SH-SY5Y (cell line): ENCODE measurements at regions not wholly inside any gene's neighbourhood (a gene's known extent, or its start where the extent isn't known, plus 50 kb on each side); places are given as distances from the start of the nearest gene placed in this dataset.

Experiments used
- GATA2 ChIP-seq: IDR thresholded peaks from 2 replicates; pipeline ENCODE4 v1.6.1; 2011; ENCODE audit warnings: mild to moderate bottlenecking, low read depth, low read length
- GATA3 ChIP-seq: IDR thresholded peaks from 2 replicates; pipeline ENCODE4 v1.6.1; 2011; ENCODE audit warnings: low read depth, mild to moderate bottlenecking, low read length, moderate library complexity

DNA sequence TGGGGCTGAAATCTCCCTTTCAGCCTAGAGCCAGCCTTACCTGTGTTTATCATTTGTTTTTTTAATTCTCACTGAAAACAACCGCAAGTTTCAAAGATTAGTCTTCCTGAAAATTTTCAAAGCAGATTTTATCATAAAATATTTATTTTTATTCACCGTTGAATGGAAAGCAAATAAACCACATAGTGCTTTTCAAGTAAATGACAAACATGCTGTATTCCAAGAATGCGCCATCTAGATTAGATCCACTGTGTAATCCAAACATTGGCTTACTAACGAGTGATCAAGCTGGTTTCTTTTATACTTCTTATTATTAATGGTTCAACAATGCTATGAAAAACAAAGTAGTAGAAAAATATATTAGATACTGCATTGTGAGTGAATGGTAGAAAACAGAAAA lies 1176.2 kb upstream of the IGFBP7 start:
- TF ChIP-seq GATA3 (no peak), GATA2 (no peak)

DNA sequence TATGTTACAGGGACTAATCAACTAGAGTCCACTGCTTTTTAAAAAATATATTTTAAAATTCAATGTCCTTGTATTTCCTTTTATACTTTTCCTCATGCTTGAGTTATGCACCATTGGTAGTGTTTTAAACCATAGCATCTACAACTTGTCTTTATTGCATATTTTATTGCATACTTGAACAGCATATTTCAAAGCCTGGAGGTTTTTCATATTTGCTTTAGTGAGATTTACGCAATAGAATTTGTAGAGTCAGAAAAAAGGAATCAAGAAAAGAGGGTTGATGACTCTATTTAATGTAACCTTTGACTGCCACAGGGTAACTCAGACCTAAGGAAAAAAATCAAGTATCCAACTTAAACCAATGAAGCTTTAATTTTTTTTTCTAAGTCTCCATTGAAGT lies 1165.7 kb upstream of the IGFBP7 start:
- no peak for TF ChIP-seq GATA2
- no peak for TF ChIP-seq GATA3

DNA sequence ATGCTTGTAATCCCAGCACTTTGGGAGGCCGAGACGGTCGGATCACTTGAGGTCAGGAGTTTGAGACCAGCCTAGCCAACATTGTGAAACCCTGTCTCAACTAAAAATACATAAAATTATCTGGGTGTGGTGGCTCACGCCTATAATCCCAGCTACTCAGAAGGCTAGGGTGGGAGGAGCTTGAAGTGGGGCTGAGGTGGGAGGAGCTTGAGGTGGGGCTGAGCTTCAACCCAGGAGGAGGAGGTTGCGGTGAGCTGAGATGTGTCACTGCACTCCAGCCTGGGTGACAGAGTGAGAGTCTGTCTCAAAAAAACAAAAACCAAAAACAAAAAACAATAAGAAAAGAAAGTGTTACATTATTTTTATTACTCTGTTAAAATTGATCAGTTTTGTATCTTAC lies 1164.4 kb upstream of the IGFBP7 start:
- TF ChIP-seq GATA3 (no peak), GATA2 (no peak)

DNA sequence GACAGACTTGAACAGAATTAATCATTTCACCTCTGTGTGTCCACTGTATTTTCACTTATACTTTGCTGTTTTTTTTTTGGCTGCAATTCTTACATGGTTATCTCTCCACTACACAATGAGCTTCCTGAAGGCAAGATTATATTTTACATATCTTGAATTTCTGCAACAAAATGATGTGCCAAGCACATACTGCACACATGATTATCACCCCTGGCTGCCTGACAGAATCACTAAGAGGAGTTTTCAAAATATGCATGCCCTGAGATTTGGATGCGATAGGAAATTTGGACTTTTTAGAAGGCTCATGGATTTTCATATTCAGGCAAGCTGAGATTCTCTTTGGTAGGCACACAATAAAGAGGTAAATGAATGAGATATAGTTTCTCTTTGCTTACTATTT lies 1162.1 kb upstream of the IGFBP7 start:
- no peak for TF ChIP-seq GATA3
- no peak for TF ChIP-seq GATA2

DNA sequence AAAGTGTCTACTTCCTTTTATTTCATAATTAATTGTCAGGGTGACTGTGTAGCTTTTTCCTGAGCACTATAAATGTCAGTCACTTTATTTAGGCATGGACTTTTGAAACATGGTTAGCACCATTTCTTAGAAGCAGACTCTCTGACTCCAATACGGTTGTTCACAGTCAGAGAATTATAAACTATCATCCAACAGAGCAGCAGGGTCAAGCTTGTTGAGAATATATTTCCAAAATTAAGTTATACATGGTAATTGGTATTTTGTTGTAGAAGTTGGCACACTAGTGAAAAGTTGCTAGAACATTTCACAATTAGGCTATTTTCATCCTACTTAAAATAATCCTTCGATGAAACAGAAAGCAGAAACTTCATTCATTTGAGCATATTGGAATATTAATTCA lies 1155.5 kb upstream of the IGFBP7 start:
- TF ChIP-seq GATA2: no peak
- no peak for TF ChIP-seq GATA3

DNA sequence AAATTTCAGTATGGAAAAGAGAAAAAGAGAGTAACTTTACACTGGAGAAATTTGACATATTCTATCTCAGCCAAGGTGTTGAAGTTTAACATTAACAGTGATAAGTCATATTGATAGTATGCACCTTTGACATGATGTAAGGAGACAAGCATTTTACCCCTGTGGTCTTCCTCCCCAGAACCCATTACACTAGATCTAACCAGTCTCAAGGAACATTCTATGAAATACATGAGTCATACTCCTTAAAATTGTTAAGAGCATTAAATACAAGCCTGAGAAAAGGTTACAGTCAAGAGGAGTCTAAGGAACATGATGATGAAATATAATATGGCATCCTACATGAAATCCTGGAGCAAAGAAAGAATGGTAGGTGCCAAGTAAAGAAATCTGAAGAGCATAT lies 1151.3 kb upstream of the IGFBP7 start:
- no peak for TF ChIP-seq GATA2

DNA sequence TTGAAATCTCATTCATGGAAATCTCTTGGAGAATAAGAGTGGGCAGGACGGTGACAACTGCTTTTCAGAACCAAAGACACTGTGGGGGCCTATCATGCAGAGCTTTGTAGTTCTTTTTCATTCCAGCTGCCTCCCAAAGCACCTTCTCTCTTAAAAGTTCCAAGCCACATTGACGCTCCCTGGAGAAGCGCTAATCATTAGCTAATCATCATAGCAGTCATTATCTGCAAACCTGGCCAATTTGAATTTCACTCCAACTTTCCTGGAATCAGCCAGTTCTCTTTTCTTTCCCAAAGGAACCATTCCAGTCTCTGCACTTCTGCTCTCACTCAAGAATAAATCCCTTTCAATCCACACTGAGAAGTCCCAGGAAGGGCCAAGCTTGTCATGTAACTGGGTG lies 1144.1 kb upstream of the IGFBP7 start:
- TF ChIP-seq GATA2: no peak
- TF ChIP-seq GATA3: no peak

DNA sequence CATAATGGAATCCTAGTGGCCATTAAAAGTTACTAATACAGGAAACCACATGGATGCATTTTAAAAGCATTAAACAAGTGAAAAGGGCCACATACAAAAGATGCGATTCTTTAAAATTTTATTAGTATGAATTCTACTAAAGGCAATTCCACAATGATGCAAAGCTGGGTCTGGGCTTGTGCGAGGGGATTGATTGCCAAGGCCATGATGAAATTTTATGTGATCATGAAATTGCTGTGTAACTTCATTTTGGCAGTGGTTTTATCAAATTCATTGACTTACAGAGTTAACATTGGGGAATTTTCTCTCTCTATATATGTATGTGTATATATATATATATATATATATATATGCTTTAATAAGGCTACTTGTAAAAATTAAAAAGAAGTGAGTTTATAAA lies 1142.5 kb upstream of the IGFBP7 start:
- no peak for TF ChIP-seq GATA2
- TF ChIP-seq GATA3: no peak

DNA sequence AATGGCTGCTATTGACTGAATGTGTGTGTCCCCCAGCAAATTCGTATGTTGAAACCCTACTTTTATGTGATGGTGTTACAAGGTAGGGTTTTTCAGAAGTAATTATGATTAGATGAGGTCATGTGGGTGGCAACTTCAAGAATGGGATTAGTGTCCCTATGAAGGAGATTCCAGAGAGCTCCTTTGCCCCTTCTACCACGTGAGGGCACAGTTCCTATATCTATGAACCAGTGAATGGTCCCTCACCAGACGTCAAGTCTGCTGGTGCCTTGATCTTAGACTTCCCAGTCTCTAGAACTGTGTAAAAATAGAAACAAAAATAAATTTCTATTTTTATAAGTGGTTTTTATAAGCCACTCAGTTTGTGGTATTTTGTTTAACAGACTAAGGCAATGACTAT lies 1137.6 kb upstream of the IGFBP7 start:
- TF ChIP-seq GATA3 (no peak), GATA2 (no peak)

DNA sequence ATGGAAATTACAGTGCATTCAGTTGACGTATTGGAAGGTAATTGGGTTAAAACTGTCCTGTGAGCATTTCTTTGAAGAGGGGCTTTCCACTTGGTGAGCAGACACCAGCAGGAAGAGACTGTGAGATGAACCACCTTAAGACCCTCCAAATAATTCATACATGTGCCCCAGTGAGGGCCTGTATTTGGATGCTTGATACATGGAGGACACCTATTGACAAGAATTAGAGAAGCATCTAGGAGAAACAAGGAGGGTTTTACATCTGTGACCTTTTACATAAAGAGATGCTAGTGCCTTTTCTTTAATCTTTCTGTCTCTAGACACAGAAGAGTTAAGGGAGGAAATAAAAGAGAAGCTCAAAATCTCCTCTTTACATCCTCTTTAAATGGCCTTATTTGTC lies 1115.3 kb upstream of the IGFBP7 start:
- TF ChIP-seq GATA2 (no peak), GATA3 (no peak)

DNA sequence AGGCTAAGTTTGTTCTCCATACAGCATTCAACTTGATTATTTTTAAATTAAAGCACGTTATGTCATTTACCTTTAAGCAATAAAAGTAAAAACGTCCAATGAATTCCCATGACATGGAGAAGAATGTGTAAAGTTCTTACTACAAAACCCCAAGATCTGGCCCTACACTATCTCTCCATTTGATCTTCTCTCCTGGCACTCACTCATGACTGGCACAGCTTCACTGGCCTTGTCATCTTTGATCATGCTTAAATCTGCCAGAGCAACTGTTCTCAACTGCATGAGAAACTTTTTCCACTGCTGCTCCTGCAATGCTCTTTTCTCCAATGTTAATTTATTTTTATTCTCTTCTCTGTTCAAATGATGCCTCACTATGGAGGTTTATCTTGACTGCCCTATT lies 1109.0 kb upstream of the IGFBP7 start:
- TF ChIP-seq GATA3 (no peak), GATA2 (no peak; the same call in 1 of the 2 replicates)

DNA sequence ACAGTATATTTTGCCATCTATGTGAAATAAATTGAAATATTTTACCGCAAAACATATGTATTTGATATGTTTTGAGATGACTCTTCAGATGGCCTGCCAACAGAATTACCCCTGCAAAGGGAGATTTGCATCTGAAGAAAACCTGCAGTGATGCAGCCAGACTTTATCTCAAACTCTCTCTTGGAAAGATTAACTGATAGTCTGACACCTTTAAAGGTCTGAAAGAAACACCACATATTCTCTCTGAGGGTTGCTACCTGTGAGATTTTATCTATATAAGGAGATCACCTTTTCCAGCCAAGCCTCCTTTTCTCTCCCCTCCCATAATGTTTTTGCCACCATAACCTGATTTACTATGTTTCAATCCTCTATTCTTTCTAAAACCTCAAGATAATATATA lies 1106.3 kb upstream of the IGFBP7 start:
- TF ChIP-seq GATA2: no peak
- no peak for TF ChIP-seq GATA3

DNA sequence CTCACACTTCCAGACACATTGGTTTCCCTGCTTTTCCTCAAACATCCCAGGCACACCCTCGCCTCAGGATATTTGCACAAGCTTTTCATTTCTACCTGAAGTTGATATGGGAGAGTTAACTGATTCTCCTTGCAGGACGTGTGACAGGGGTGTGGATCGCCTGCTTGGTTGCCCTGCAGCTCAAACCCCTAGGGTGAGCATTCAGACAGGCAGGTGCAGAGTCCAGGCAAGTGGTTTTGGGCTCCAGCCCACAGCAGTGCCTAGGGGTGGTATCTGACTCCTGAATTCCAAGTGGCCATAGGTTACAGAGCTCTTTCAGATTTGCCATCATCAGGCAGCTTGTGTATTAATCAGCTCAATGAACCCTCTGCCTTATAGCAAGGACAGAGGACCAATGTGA lies 1104.2 kb upstream of the IGFBP7 start:
- TF ChIP-seq GATA3 (no peak), GATA2 (no peak)

DNA sequence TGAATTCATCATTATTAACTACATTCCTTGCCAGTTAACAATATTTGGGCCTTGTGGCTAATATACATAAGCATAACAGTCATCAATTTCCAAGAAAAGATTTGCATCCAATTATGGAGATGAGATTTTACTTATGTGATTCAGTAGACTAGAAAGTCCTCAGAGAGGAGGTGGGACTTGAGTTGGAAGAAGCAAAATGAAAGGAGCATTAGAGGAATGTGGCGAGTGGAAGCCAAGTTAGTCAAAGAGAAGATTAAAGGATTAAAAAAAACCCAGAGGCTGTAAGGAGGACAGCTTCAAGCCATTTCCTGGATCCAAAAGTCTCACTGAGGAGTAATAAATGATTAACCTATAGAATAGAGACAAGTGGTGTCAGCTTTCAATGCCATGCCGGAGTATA lies 1099.4 kb upstream of the IGFBP7 start:
- no peak for TF ChIP-seq GATA2
- no peak for TF ChIP-seq GATA3

DNA sequence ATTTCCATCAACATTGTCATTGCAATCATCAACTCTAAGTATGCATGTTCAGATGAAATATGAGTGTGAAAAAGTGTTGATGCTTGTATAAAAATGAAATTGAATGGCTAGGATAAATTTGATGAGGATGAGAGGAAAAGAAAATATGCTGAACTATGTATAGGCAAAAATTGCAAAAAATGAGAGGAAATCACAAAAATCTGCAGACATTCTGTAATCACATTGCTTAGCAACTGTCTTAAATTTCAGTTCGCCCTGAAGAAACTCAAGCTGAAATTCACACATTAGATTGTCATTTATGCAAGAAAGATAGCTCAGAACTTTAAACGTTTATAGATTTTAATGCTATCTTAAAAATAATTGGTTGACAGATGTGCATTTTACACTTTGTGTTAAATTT lies 1098.8 kb upstream of the IGFBP7 start:
- no peak for TF ChIP-seq GATA2
- no peak for TF ChIP-seq GATA3

DNA sequence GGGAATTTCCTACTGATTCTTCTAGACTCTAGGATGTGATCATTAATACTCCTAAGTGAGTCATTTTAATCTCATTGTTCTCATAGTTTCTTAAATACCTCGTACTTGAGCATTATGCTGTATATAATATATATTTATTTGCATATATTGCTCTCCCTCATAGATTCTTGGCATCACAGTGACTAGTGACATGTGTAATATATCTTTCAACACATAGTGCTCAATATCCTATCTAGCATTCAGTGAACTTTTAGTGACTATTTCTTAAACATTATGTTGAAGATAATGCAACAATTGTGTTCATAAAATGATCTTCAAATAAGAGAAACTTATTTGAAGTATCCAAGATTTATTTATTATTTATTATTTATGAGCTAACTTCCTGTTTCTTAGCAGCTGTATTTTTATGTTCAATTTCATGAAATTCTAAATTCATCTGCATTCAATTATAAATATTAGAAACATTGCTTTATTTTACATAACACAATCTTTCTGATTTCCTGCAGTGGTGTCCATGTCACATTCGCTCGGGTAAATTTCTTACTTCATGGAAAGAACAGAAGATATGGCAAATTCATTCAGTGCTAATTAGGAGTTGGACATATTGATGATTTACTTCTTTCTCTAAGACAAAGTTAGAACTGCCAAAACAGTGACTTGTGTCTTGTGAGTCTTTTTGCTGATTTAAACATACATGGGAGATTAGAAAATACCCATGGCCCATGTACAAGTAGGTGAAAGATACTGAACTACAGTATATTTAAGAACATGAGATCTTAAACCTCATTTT lies 1095.5 kb upstream of the IGFBP7 start:
- TF ChIP-seq GATA3: no peak
- no peak for TF ChIP-seq GATA2
